ENCODE measurements at regions not wholly inside any gene's neighbourhood (a gene's known extent, or its start where the extent isn't known, plus 50 kb on each side); places are given as distances from the start of the nearest gene placed in this dataset.

DNA sequence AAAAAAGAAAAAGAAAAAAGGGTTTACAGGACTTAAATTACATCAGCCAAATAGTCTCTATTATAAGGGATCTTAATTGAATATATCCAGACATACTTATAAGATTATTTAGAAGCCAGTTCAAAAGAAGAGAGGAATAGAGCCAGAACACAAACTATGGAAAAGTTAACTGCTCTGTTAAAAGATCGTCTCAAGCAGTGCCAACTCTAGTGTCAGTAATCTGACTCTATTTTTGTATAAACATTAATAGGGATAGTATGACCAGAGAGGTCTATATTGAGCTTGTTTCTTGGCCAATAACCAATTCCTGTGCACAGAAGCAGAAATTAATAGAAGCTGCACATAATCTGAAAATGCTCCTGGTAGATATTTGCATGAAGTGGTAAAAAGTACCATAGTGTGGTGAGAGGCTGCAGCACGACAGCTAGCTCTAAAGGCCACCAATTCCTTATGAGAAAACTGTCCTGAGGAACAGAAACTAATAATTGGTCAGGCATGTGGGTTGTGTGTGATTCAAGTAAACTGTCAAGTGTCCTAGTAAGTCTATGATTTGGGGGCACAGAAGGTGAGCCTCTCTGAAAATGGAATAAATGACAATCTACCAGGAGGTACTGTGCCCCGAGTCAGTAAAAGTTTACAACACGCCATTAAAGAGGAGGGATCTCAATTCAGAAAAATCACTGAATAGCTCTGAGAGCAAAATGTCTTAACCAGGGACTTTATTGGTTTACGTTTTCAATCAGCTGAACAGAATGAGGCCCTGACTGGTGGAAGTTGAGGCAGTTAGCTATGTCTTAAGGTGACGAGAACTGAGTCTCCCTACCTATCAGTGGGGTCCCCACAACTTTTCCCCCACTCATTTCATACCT is 51.5 kb upstream of the NANOGP8 start:
- H3K9me2 ChIP-seq (replicated peaks; ENCODE audit: insufficient read depth, low read length) = no peaks in the 10 kb centered on the region
- no peak overlapping the region for H3K27ac ChIP-seq (ENCODE audit: low read depth, low read length)
- H3F3A ChIP-seq (ENCODE audit: insufficient read depth) = no peaks in the 10 kb centered on the region
- no peak overlapping the region for H3K4me3 ChIP-seq (ENCODE audit: insufficient read depth, low read length, poor library complexity, severe bottlenecking)
- H3K4me2 ChIP-seq (ENCODE audit: low read depth, low read length, poor library complexity, severe bottlenecking) = no peak overlapping the region
- H3K36me3 ChIP-seq (ENCODE audit: low read length) = no peaks in the 10 kb centered on the region
- no peak for TF ChIP-seq EZH2phosphoT487 (conservative IDR thresholded peaks at IDR 0.05; ENCODE audit: low read length)
- TF ChIP-seq, protein P1, sequence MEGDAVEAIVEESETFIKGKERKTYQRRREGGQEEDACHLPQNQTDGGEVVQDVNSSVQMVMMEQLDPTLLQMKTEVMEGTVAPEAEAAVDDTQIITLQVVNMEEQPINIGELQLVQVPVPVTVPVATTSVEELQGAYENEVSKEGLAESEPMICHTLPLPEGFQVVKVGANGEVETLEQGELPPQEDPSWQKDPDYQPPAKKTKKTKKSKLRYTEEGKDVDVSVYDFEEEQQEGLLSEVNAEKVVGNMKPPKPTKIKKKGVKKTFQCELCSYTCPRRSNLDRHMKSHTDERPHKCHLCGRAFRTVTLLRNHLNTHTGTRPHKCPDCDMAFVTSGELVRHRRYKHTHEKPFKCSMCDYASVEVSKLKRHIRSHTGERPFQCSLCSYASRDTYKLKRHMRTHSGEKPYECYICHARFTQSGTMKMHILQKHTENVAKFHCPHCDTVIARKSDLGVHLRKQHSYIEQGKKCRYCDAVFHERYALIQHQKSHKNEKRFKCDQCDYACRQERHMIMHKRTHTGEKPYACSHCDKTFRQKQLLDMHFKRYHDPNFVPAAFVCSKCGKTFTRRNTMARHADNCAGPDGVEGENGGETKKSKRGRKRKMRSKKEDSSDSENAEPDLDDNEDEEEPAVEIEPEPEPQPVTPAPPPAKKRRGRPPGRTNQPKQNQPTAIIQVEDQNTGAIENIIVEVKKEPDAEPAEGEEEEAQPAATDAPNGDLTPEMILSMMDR (IDR thresholded peaks at IDR 0.05; ENCODE audit: insufficient read depth, low read length, poor library complexity, severe bottlenecking) = no peak
- no peaks in the 10 kb centered on the region for H3K9me3 ChIP-seq (ENCODE audit: insufficient read depth, low read length)
- H3K9ac ChIP-seq (ENCODE audit: low read length) = no peak overlapping the region
- no peaks in the 10 kb centered on the region for H3K79me2 ChIP-seq (ENCODE audit: insufficient read depth, low read length)
- H4K20me1 ChIP-seq (ENCODE audit: low read depth, low read length) = no peaks in the 10 kb centered on the region
- no peak overlapping the region for H2AFZ ChIP-seq (ENCODE audit: low read depth, low read length, severe bottlenecking)
- H3K27me3 ChIP-seq (ENCODE audit: low read length) = no peaks in the 10 kb centered on the region

All from SU-DHL-6 (cell line).